ENCODE measurements at regions not wholly inside any gene's neighbourhood (a gene's known extent, or its start where the extent isn't known, plus 50 kb on each side); places are given as distances from the start of the nearest gene placed in this dataset.

- no peak for TF ChIP-seq FOXP2 (optimal IDR thresholded peaks at IDR 0.05; ENCODE audit: control extremely low read depth, extremely low read length, insufficient read depth)
- TF ChIP-seq EZH2 (IDR thresholded peaks at IDR 0.05) = no peak
- TF ChIP-seq POLR2AphosphoS5 (IDR thresholded peaks at IDR 0.05; ENCODE audit: borderline replicate concordance, low read depth, low read length) = no peak
- no peak overlapping the region for H3K4me3 ChIP-seq
- H3K36me3 ChIP-seq (ENCODE audit: insufficient read depth, low read length) = no peaks in the 10 kb centered on the region
- no peak overlapping the region for H3K27ac ChIP-seq
- no peak for DNase-seq (ENCODE audit: low read depth, low spot score)
- no peak overlapping the region for H3K9ac ChIP-seq (ENCODE audit: insufficient read length)
- no peaks in the 10 kb centered on the region for H3K9me3 ChIP-seq (ENCODE audit: low read depth, low read length)
Measured at GRCh38 chr12:97358361-97358760, 104.2 kb upstream of the RMST start.

DNA sequence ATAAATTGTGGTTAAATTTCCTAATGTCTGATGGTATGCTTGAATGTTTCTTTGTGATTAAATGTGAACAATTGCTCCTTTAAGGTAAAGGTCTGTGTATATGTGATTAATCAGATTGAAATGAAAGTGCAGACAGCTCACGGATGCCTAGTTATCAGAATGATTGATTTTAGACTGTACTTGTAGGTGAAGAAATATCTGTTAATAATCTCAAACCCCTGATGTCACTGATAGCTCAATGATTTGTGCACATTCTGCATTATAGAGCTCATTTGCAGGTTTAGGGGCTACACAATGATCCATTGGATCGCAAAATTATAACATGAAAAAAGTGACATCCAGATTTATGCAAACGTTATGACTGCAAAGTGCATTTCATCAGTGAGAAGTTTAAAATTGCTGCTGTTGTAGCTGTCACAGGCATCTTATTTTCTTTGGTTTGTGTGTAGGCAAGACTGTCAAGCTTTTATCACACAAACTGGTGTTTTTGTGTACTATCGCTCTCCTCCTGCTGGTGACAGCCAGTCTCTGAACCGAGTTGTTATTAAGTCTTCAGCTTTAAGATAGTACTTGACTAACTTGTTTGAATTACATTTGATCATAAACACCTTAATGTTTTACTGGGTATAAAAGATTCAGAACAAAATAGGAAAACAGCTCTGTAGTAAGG, 103.4 kb upstream of the RMST start:
- Histone ChIP-seq H3K4me3 (no peak overlapping the region), H3K9ac (ENCODE audit: insufficient read length) (no peak overlapping the region), H3K27ac (no peak overlapping the region), H3K9me3 (ENCODE audit: low read depth, low read length) (no peaks in the 10 kb centered on the region), H3K36me3 (ENCODE audit: insufficient read depth, low read length) (no peaks in the 10 kb centered on the region)
- TF ChIP-seq EZH2 (IDR thresholded peaks at IDR 0.05) (no peak), FOXP2 (optimal IDR thresholded peaks at IDR 0.05; ENCODE audit: control extremely low read depth, extremely low read length, insufficient read depth) (no peak), POLR2AphosphoS5 (IDR thresholded peaks at IDR 0.05; ENCODE audit: borderline replicate concordance, low read depth, low read length) (no peak)
- no peak for DNase-seq (ENCODE audit: low read depth, low spot score)

DNA sequence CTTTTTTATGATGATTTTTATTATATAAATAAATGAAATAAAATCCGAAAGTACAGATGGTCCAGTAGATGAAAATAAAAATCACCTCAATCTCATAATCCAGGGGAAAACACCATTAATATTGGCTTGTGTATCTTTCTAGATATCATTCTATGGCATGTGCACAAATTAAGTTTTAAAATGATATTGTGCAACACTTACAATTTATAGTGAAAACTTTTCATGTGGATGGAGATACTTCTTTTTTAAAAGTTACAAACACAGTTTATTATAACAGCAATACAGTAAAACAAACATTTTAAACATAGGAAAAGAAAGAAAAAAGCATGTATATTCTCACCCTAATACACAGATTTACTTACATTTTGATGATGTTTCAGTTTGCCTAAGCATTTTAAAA, 98.9 kb upstream of the RMST start:
- DNase-seq (ENCODE audit: low read depth, low spot score) = no peak
- TF ChIP-seq FOXP2 (optimal IDR thresholded peaks at IDR 0.05; ENCODE audit: control extremely low read depth, extremely low read length, insufficient read depth) (no peak), EZH2 (IDR thresholded peaks at IDR 0.05) (no peak), POLR2AphosphoS5 (IDR thresholded peaks at IDR 0.05; ENCODE audit: borderline replicate concordance, low read depth, low read length) (no peak)
- Histone ChIP-seq H3K9ac (ENCODE audit: insufficient read length) (no peak overlapping the region), H3K4me3 (no peak overlapping the region), H3K9me3 (ENCODE audit: low read depth, low read length) (no peaks in the 10 kb centered on the region), H3K27ac (no peak overlapping the region), H3K36me3 (ENCODE audit: insufficient read depth, low read length) (no peaks in the 10 kb centered on the region)

- Histone ChIP-seq H3K9me3 (ENCODE audit: low read depth, low read length) (no peaks in the 10 kb centered on the region), H3K9ac (ENCODE audit: insufficient read length) (no peak overlapping the region), H3K4me3 (no peak overlapping the region), H3K36me3 (ENCODE audit: insufficient read depth, low read length) (no peaks in the 10 kb centered on the region), H3K27ac (no peak overlapping the region)
- no peak for DNase-seq (ENCODE audit: low read depth, low spot score)
- TF ChIP-seq EZH2 (IDR thresholded peaks at IDR 0.05) = no peak
- no peak for TF ChIP-seq FOXP2 (optimal IDR thresholded peaks at IDR 0.05; ENCODE audit: control extremely low read depth, extremely low read length, insufficient read depth)
- no peak for TF ChIP-seq POLR2AphosphoS5 (IDR thresholded peaks at IDR 0.05; ENCODE audit: borderline replicate concordance, low read depth, low read length)
Measured at GRCh38 chr12:97368462-97369163, 94.0 kb upstream of the RMST start.

- Histone ChIP-seq H3K4me3 (no peak overlapping the region), H3K36me3 (ENCODE audit: insufficient read depth, low read length) (no peaks in the 10 kb centered on the region), H3K9ac (ENCODE audit: insufficient read length) (no peak overlapping the region), H3K27ac (no peak overlapping the region), H3K9me3 (ENCODE audit: low read depth, low read length) (no peaks in the 10 kb centered on the region)
- TF ChIP-seq EZH2 (IDR thresholded peaks at IDR 0.05) (no peak), POLR2AphosphoS5 (IDR thresholded peaks at IDR 0.05; ENCODE audit: borderline replicate concordance, low read depth, low read length) (no peak), FOXP2 (optimal IDR thresholded peaks at IDR 0.05; ENCODE audit: control extremely low read depth, extremely low read length, insufficient read depth) (no peak)
- no peak for DNase-seq (ENCODE audit: low read depth, low spot score)
Measured at GRCh38 chr12:97375310-97375709, 87.3 kb upstream of the RMST start.

- Histone ChIP-seq H3K9ac (ENCODE audit: insufficient read length) (no peak overlapping the region), H3K4me3 (no peak overlapping the region), H3K27ac (no peak overlapping the region), H3K36me3 (ENCODE audit: insufficient read depth, low read length) (no peaks in the 10 kb centered on the region), H3K9me3 (ENCODE audit: low read depth, low read length) (no peaks in the 10 kb centered on the region)
- TF ChIP-seq POLR2AphosphoS5 (IDR thresholded peaks at IDR 0.05; ENCODE audit: borderline replicate concordance, low read depth, low read length) (no peak), FOXP2 (optimal IDR thresholded peaks at IDR 0.05; ENCODE audit: control extremely low read depth, extremely low read length, insufficient read depth) (no peak), EZH2 (IDR thresholded peaks at IDR 0.05) (no peak)
- no peak for DNase-seq (ENCODE audit: low read depth, low spot score)
Measured at GRCh38 chr12:97380440-97380839, 82.2 kb upstream of the RMST start.

- no peak overlapping the region for H3K9ac ChIP-seq (ENCODE audit: insufficient read length)
- no peak overlapping the region for H3K4me3 ChIP-seq
- no peak overlapping the region for H3K27ac ChIP-seq
- H3K36me3 ChIP-seq (ENCODE audit: insufficient read depth, low read length) = no peaks in the 10 kb centered on the region
- no peaks in the 10 kb centered on the region for H3K9me3 ChIP-seq (ENCODE audit: low read depth, low read length)
- TF ChIP-seq FOXP2 (optimal IDR thresholded peaks at IDR 0.05; ENCODE audit: control extremely low read depth, extremely low read length, insufficient read depth) = no peak
- TF ChIP-seq EZH2 (IDR thresholded peaks at IDR 0.05) = no peak
- no peak for TF ChIP-seq POLR2AphosphoS5 (IDR thresholded peaks at IDR 0.05; ENCODE audit: borderline replicate concordance, low read depth, low read length)
- DNase-seq (ENCODE audit: low read depth, low spot score) = no peak
Measured at GRCh38 chr12:97385121-97385520, 77.5 kb upstream of the RMST start.

- H3K27ac ChIP-seq = no peak overlapping the region
- H3K9me3 ChIP-seq (ENCODE audit: low read depth, low read length) = no peaks in the 10 kb centered on the region
- no peak overlapping the region for H3K9ac ChIP-seq (ENCODE audit: insufficient read length)
- no peaks in the 10 kb centered on the region for H3K36me3 ChIP-seq (ENCODE audit: insufficient read depth, low read length)
- no peak overlapping the region for H3K4me3 ChIP-seq
- DNase-seq (ENCODE audit: low read depth, low spot score) = no peak
- no peak for TF ChIP-seq POLR2AphosphoS5 (IDR thresholded peaks at IDR 0.05; ENCODE audit: borderline replicate concordance, low read depth, low read length)
- no peak for TF ChIP-seq EZH2 (IDR thresholded peaks at IDR 0.05)
- no peak for TF ChIP-seq FOXP2 (optimal IDR thresholded peaks at IDR 0.05; ENCODE audit: control extremely low read depth, extremely low read length, insufficient read depth)
Measured at GRCh38 chr12:97386133-97386581, 76.4 kb upstream of the RMST start.

Measured in SK-N-MC (cell line).